ENCODE measurements at regions not wholly inside any gene's neighbourhood (a gene's known extent, or its start where the extent isn't known, plus 50 kb on each side); places are given as distances from the start of the nearest gene placed in this dataset. TPM values are rescaled to one million over a fixed set of nuclear protein-coding genes. Genes with fewer than 3 reads are reported as not detected.
"Not testable (repeated sequence)": the region's sequence is repeated elsewhere in the genome, so short reads cannot be mapped to it uniquely, and the experiment has no call there.

DNA sequence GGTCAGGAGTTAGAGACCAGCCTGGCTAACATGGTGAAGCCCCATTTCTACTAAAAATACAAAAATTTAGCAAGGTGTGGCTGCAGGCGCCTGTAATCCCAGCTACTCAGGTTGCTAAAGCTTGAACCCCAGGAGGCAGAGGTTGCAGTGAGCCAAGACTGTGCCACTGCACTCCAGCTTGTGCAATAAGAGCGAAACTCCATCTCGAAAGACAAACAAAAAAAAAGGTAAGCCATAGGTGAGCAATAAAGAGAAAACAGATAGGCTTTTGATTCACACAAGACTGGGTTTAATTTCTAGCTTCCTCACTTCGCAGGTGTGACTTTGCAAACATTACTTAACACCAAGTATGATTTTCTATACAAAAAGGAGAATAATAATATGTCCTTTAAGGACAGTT is 72.3 kb upstream of the ACBD5 start:
- ATAC-seq (ENCODE audit: low FRiP score) (no peak), DNase-seq (ENCODE audit: low spot score) (no peak)
- TF ChIP-seq, protein P1, sequence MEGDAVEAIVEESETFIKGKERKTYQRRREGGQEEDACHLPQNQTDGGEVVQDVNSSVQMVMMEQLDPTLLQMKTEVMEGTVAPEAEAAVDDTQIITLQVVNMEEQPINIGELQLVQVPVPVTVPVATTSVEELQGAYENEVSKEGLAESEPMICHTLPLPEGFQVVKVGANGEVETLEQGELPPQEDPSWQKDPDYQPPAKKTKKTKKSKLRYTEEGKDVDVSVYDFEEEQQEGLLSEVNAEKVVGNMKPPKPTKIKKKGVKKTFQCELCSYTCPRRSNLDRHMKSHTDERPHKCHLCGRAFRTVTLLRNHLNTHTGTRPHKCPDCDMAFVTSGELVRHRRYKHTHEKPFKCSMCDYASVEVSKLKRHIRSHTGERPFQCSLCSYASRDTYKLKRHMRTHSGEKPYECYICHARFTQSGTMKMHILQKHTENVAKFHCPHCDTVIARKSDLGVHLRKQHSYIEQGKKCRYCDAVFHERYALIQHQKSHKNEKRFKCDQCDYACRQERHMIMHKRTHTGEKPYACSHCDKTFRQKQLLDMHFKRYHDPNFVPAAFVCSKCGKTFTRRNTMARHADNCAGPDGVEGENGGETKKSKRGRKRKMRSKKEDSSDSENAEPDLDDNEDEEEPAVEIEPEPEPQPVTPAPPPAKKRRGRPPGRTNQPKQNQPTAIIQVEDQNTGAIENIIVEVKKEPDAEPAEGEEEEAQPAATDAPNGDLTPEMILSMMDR (IDR thresholded peaks at IDR 0.05): no peak

DNA sequence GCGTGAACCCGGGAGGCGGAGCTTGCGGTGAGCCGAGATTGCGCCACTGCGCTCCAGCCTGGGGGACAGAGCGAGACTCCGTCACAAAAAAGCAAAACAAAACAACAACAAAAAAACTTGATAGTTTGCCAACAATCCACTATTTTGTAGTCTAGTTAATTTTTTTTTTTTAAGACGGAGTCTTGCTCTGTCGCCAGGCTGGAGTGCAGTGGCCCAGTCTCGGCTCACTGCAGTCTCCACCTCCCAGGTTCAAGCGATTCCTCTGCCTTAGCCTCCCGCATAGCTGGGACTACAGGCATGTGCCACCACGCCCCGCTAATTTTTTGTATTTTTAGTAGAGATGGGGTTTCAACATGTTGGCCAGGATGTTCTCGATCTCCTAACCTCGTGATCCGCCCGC is 71.2 kb upstream of the ACBD5 start:
- not testable (repeated sequence) for DNase-seq (ENCODE audit: low spot score); ATAC-seq (ENCODE audit: low FRiP score)

- not testable (repeated sequence) for DNase-seq (ENCODE audit: low spot score); ATAC-seq (ENCODE audit: low FRiP score)
These were observed 57.9 kb upstream of the ACBD5 start for GRCh38 chr10:27298522-27298850.

DNA sequence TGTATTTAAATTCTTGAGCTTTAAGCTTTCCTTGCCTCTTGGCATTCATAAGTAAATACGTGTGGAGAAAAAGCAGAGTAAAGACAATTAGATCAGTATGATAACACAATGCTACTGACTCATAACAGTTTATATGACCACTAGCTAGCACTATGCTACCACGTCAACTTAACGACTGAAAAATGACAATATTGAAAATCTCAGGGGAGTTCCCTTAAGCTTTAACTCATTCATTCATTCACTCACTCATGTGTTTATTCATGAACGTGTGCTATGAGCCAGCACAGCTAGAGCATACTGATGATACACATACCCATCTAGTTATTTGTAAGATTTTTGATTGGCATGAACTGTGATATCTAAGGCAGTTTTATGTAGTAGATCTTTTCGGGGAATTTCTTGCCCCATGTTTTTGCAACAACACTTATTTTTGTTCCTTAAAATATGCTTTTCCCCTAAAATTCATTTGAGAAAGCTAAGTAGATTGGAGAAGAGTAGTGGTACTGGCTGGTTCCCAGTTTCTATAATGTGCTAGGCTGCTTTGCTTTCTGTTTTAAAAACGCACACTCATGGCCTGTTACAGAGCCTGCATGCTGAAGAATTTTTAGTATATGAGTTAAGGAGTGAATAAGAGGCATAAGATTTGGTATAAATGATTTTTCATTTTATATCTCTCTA is 57.4 kb upstream of the ACBD5 start:
- DNase-seq (ENCODE audit: low spot score): no peak
- TF ChIP-seq, protein P1 (IDR thresholded peaks at IDR 0.05): no peak
- ATAC-seq (ENCODE audit: low FRiP score): no peak

DNA sequence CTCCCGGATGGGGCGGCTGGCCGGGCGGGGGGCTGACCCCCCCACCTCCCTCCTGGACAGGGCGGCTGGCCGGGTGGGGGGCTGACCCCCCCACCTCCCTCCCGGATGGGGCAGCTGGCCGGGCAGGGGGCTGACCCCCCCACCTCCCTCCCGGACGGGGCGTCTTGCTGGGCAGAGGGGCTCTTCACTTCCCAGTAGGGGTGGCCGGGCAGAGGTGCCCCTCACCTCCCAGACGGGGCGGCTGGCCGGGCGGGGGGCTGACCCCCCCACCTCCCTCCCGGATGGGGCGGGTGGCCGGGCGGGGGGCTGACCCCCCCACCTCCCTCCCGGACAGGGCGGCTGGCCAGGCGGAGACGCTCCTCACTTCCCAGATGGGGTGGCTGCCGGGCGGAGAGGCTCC is 55.7 kb upstream of the ACBD5 start:
- not testable (repeated sequence) for ATAC-seq (ENCODE audit: low FRiP score); DNase-seq (ENCODE audit: low spot score)

DNA sequence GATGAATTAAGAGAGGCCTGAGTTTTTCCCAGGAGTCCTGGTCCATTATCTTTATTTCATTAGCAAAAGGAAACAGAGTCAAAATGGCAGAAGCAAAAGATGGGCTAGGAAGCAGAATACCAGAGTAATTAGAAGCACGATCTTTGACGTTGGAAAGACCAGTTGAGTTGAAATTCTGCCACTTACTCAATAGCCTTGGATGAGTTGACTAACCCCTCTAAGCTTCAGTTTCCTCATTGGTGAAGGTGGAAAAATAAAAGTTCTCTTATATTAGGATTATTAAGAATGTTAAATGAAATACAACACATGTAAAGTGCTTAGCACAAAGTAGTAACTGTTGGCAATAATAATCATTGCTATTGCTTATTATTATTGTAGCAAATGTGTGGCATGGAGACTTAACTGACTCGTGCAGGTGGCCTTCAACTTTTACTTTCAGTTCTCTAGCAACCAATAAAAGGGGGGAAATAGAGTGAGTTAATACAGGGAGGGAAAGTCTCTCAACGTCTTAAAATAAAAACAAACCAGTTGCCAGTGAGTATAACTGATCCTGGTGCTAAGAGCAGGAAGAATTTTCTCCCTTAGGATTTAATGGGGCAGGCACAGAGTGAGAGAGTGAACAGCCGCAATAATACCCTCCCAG is 50.8 kb upstream of the ACBD5 start:
- not testable (repeated sequence) for ATAC-seq (ENCODE audit: low FRiP score); DNase-seq (ENCODE audit: low spot score)

Small RNA genes lying in the stretch of these regions (small RNA-seq; reads per million reads assigned to genes)
- gene RNU6-452P: not detected
- not detected for gene RNU6-666P
- not detected for gene TRIAP1P1
